ENCODE measurements at regions not wholly inside any gene's neighbourhood (a gene's known extent, or its start where the extent isn't known, plus 50 kb on each side); places are given as distances from the start of the nearest gene placed in this dataset.

DNA sequence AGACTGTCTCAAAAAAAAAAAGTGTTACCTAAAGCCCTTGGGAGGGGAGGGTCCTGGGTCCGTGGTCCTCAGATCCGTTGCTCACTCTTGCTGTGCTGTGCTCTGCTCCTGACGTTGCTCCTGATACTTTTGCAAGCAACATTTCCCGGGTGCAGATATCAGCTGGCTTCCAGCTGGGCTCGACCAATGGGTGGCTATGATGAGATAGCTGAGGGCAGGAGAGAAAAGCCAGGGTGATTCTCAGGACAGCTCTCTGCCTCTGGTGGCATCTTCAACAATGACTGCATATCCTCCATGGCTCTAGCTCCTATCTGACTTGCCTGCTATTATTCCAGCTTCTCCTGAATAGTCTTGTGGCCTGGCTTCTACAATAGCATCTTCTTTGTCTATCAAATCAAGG lies 134.5 kb downstream of the RPS12 start:
- TF ChIP-seq, protein P1, sequence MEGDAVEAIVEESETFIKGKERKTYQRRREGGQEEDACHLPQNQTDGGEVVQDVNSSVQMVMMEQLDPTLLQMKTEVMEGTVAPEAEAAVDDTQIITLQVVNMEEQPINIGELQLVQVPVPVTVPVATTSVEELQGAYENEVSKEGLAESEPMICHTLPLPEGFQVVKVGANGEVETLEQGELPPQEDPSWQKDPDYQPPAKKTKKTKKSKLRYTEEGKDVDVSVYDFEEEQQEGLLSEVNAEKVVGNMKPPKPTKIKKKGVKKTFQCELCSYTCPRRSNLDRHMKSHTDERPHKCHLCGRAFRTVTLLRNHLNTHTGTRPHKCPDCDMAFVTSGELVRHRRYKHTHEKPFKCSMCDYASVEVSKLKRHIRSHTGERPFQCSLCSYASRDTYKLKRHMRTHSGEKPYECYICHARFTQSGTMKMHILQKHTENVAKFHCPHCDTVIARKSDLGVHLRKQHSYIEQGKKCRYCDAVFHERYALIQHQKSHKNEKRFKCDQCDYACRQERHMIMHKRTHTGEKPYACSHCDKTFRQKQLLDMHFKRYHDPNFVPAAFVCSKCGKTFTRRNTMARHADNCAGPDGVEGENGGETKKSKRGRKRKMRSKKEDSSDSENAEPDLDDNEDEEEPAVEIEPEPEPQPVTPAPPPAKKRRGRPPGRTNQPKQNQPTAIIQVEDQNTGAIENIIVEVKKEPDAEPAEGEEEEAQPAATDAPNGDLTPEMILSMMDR (IDR thresholded peaks at IDR 0.05), result no peak
- TF ChIP-seq POLR2A (IDR thresholded peaks at IDR 0.05), result no peak

Data from prostate gland (tissue), 2 donors.